HEK293 (cell line): ENCODE measurements at regions not wholly inside any gene's neighbourhood (a gene's known extent, or its start where the extent isn't known, plus 50 kb on each side); places are given as distances from the start of the nearest gene placed in this dataset.

ENCODE experiments used
- CTCF ChIA-PET: fragments of 350-600 bp; formaldehyde crosslinking; extraction: SDS; loops from one replicate; lab custom pipeline; 2021; ENCODE audit warnings: antibody characterized with exemption; lab: Yijun Ruan, JAX
- POLR2A ChIA-PET: fragments of 300-600 bp; formaldehyde crosslinking; extraction: SDS; loops from one replicate; lab custom pipeline; 2020; ENCODE audit warnings: antibody characterized with exemption, inconsistent platforms; lab: Yijun Ruan, JAX
- H3K27ac ChIP-seq: fragments of 200-500 bp; sonication (Bioruptor generic); 2 replicates; pipeline ENCODE4 v1.5.1; 2014; ENCODE audit warnings: low read depth, low read length, control low read depth, inconsistent platforms; ENCODE audit errors: extremely low read depth
- H3K36me3 ChIP-seq, 2 experiments: fragments of 200-500 bp in 1 of 2; sonication (Bioruptor generic) in 1 of 2; 1 replicate in 1 of 2; 2 replicates in 1 of 2; pipeline ENCODE4 v1.5.1; 2014 to 2017; ENCODE audit warnings: inconsistent platforms in 2 of 2, low read length in 2 of 2; ENCODE audit not compliant: control insufficient read depth in 2 of 2, insufficient read depth in 1 of 2
- H3K4me1 ChIP-seq: fragments of 200-500 bp; sonication (Bioruptor generic); 2 replicates; pipeline ENCODE4 v1.5.1; 2014; ENCODE audit warnings: mild to moderate bottlenecking, low read length, inconsistent platforms; ENCODE audit not compliant: control insufficient read depth, insufficient read depth
- H3K4me3 ChIP-seq: 2 replicates; pipeline ENCODE4 v1.5.1; 2011; ENCODE audit warnings: low read depth, mild to moderate bottlenecking, control low read depth, low read length, moderate library complexity
- H3K9me3 ChIP-seq: fragments of 200-500 bp; sonication (Bioruptor generic); 2 replicates; pipeline ENCODE4 v1.5.1; 2014; ENCODE audit warnings: low read depth, low read length, inconsistent platforms; ENCODE audit not compliant: control insufficient read depth, insufficient read depth
- FEZF1 ChIP-seq: fragments of 450-650 bp; formaldehyde crosslinking; IDR thresholded peaks from 2 replicates; pipeline ENCODE4 v1.5.1; 2016; ENCODE audit warnings: missing biosample characterization, missing genetic modification characterization
- HIC1 ChIP-seq: fragments of 450-650 bp; formaldehyde crosslinking; IDR thresholded peaks from 2 replicates; pipeline ENCODE4 v1.5.1; 2016; ENCODE audit warnings: missing biosample characterization, missing genetic modification characterization
- KLF7 ChIP-seq: fragments of 450-650 bp; formaldehyde crosslinking; IDR thresholded peaks from 2 replicates; pipeline ENCODE4 v1.5.1; 2016; ENCODE audit warnings: missing biosample characterization, missing genetic modification characterization, borderline replicate concordance
- OVOL3 ChIP-seq: fragments of 450-650 bp; formaldehyde crosslinking; IDR thresholded peaks from 2 replicates; pipeline ENCODE4 v1.5.1; 2016; ENCODE audit warnings: missing biosample characterization, missing genetic modification characterization
- PBX3 ChIP-seq: sonication (generic); formaldehyde crosslinking; IDR thresholded peaks from 2 replicates; pipeline ENCODE4 v1.8.1; 2022; ENCODE audit warnings: mild to moderate bottlenecking, moderate library complexity, missing genetic modification reagents
- PRDM1 ChIP-seq: fragments of 450-650 bp; formaldehyde crosslinking; IDR thresholded peaks from 2 replicates; pipeline ENCODE4; 2016; ENCODE audit warnings: missing biosample characterization, missing genetic modification characterization
- YY2 ChIP-seq: fragments of 450-650 bp; formaldehyde crosslinking; IDR thresholded peaks from 2 replicates; pipeline ENCODE4 v1.5.1; 2016; ENCODE audit warnings: missing biosample characterization, missing genetic modification characterization
- ZBTB26 ChIP-seq: fragments of 450-650 bp; formaldehyde crosslinking; optimal IDR thresholded peaks from 2 replicates; pipeline ENCODE3; 2016; ENCODE audit warnings: missing biosample characterization, mild to moderate bottlenecking, missing genetic modification characterization
- ZBTB6 ChIP-seq: fragments of 450-650 bp; formaldehyde crosslinking; IDR thresholded peaks from 2 replicates; pipeline ENCODE4 v1.5.1; 2017; ENCODE audit warnings: missing biosample characterization, missing genetic modification characterization
- ZFP3 ChIP-seq: fragments of 450-650 bp; formaldehyde crosslinking; IDR thresholded peaks from 2 replicates; pipeline ENCODE4 v1.5.1; 2016; ENCODE audit warnings: low read depth, missing biosample characterization, missing genetic modification characterization
- ZNF223 ChIP-seq: fragments of 450-650 bp; formaldehyde crosslinking; IDR thresholded peaks from 2 replicates; pipeline ENCODE4 v1.5.1; 2016; ENCODE audit warnings: missing biosample characterization, missing genetic modification characterization
- ZNF280D ChIP-seq: fragments of 450-650 bp; formaldehyde crosslinking; IDR thresholded peaks from 2 replicates; pipeline ENCODE4 v1.5.1; 2016; ENCODE audit warnings: missing biosample characterization, missing genetic modification characterization
- ZNF366 ChIP-seq: fragments of 450-650 bp; formaldehyde crosslinking; conservative IDR thresholded peaks from 2 replicates; pipeline ENCODE4 v1.5.1; 2016; ENCODE audit warnings: missing biosample characterization, missing genetic modification characterization
- ZNF514 ChIP-seq: fragments of 450-650 bp; formaldehyde crosslinking; IDR thresholded peaks from 2 replicates; pipeline ENCODE4 v1.5.1; 2016; ENCODE audit warnings: missing biosample characterization, missing genetic modification characterization
- ZNF600 ChIP-seq: fragments of 450-650 bp; formaldehyde crosslinking; IDR thresholded peaks from 2 replicates; pipeline ENCODE4 v1.5.1; 2016; ENCODE audit warnings: missing biosample characterization, missing genetic modification characterization
- ZNF768 ChIP-seq: fragments of 450-650 bp; formaldehyde crosslinking; IDR thresholded peaks from 2 replicates; pipeline ENCODE4 v1.5.1; 2018; ENCODE audit warnings: missing biosample characterization, mild to moderate bottlenecking, missing genetic modification characterization
- ZNF776 ChIP-seq: fragments of 450-650 bp; formaldehyde crosslinking; IDR thresholded peaks from 2 replicates; pipeline ENCODE4 v1.5.0; 2017; ENCODE audit warnings: missing biosample characterization, missing genetic modification characterization, borderline replicate concordance
- ZSCAN18 ChIP-seq: fragments of 450-650 bp; formaldehyde crosslinking; IDR thresholded peaks from 2 replicates; pipeline ENCODE4 v1.5.1; 2016; ENCODE audit warnings: missing biosample characterization, missing genetic modification characterization
- ZSCAN23 ChIP-seq: fragments of 450-650 bp; formaldehyde crosslinking; IDR thresholded peaks from 2 replicates; pipeline ENCODE4 v1.5.1; 2016; ENCODE audit warnings: missing biosample characterization, missing genetic modification characterization
- ZSCAN4 ChIP-seq: fragments of 450-650 bp; formaldehyde crosslinking; IDR thresholded peaks from 2 replicates; pipeline ENCODE4 v1.5.1; 2017; ENCODE audit warnings: missing biosample characterization, missing genetic modification characterization

- no peak for TF ChIP-seq ZSCAN4 (tag by site-specific recombination)
Measured at GRCh38 chr12:71270057-71270456, 112.3 kb upstream of the TSPAN8 start (continued).

- H3K36me3 ChIP-seq, result no peaks in the 10 kb centered on the region
- CTCF ChIA-PET, result interaction anchor here (1.4 kb wide), 1 partner anchor 10 kb away, joined by 4 read pairs; no protein-coding TSS in a partner anchor
- TF ChIP-seq PRDM1 (tag by site-specific recombination) (no peak), ZFP3 (no peak), ZNF223 (tag by site-specific recombination) (no peak), ZSCAN23 (no peak), ZBTB6 (no peak), KLF7 (no peak), ZNF776 (tag by site-specific recombination) (no peak), ZSCAN18 (tag by site-specific recombination) (no peak), ZNF366 (tag by site-specific recombination) (no peak), OVOL3 (no peak), ZNF280D (tag by site-specific recombination) (no peak), ZNF768 (tag by site-specific recombination) (no peak), ZNF514 (no peak), PBX3 (CRISPR knock-in tag) (no peak), YY2 (no peak), FEZF1 (tag by site-specific recombination) (no peak), HIC1 (tag by site-specific recombination) (no peak), ZNF600 (tag by site-specific recombination) (no peak), ZBTB26 (tag by site-specific recombination) (no peak)
- TF ChIP-seq, all 188 proteins: peak for 0
- Histone ChIP-seq H3K4me3 (no peak overlapping the region), H3K9me3 (no peaks in the 10 kb centered on the region), H3K27ac (no peak overlapping the region), H3K4me1 (no peaks in the 10 kb centered on the region)
- POLR2A ChIA-PET, result no interaction called here
Measured at GRCh38 chr12:71269281-71269598, 111.4 kb upstream of the TSPAN8 start.
